ENCODE measurements at regions not wholly inside any gene's neighbourhood (a gene's known extent, or its start where the extent isn't known, plus 50 kb on each side); places are given as distances from the start of the nearest gene placed in this dataset.
"Not testable (repeated sequence)": the region's sequence is repeated elsewhere in the genome, so short reads cannot be mapped to it uniquely, and the experiment has no call there.

DNA sequence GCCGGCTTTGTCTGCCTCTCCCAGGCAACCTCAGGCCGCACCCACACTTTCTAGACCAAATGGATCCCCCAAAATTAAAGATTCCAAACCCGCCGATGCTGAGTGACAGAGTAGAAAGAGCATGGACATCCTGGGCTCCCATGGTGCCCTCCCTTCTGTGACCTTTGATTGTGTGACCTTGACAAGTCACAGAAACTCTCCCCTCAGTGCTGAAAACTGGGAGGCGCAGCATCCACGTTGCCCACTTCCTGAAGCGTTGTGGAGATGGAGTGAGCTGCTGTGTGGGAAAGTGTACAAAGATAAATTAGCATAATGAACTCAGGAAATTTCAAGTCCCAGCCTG, 74.4 kb upstream of the MFGE8 start:
- Mint-ChIP-seq H3K36me3 (no peaks in the 10 kb centered on the region), H3K4me1 (peaks cover 5 to 8% of the 10 kb centered on the region in 2 donors), H3K4me3 (no peak overlapping the region), H3K27me3 (peaks cover 21 to 24% of the 10 kb centered on the region in 2 donors), H3K27ac (no peak overlapping the region), H3K9me3 (no peaks in the 10 kb centered on the region)
- DNase-seq, result no peak
- no peak for ATAC-seq (replicated peaks)

DNA sequence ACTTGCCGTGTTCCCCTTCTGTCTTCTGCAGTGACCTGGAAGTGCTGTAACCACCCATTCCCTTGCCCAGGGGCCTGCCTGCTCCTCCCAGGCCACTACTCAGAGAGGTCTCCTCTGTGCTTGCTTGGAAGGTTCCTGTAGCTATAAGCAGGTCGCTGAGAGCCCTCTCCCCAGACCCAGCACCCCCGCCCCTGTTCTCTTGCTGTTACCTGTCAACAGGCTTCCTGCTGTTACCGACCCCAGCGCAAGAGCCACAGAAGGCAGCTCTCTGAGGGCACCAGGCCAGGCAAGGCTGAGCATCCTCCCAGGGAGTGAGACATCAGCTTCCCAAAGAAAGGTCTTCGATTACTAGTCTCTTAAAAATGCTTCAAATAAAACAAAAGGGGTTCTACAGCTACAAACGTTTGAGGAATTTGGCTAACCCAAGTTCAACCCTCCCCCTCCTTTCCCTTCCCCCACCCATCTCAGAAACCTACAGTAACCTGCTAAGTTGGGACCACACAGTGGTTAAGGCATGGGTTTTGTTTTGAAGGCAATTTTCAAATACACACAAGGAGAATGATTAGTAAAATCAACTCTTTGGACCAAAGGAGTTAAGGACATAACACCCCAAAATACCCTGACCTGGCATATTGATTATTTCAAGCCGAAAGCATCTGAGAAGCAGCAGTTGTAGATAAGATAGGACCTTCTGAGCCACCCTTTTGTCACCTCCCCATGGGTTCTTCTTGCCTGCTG, 74.9 kb upstream of the MFGE8 start:
- ATAC-seq (replicated peaks) (no peak), DNase-seq (no peak)
- no peaks in the 10 kb centered on the region for H3K9me3 Mint-ChIP-seq
- H3K4me3 Mint-ChIP-seq, result no peak overlapping the region
- no peaks in the 10 kb centered on the region for H3K36me3 Mint-ChIP-seq
- H3K27me3 Mint-ChIP-seq, result peaks cover 21 to 24% of the 10 kb centered on the region in 2 donors
- H3K27ac Mint-ChIP-seq, result no peak overlapping the region
- H3K4me1 Mint-ChIP-seq, result peaks cover 2 to 3% of the 10 kb centered on the region in 2 donors

DNA sequence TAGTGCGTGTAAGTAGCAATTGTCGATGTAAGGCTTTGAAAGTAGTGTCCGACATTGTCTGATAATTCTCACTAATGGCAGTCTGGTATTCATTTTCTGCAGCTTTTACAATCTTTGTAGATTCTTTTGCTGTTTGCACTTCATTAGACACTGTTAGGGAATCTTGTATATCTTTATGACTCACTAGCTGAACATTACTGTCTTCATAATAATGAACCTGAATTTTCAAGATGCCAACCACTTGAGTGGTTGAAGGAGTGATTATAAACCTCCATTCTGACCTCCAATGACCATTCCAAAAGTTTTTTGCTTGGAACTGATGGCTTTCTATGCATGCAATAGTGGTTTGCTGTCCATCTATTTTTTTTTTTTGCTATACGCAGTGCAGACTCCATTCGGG, 76.4 kb upstream of the MFGE8 start:
- Mint-ChIP-seq H3K4me1 (no peaks in the 10 kb centered on the region), H3K4me3 (no peak overlapping the region), H3K27ac (no peak overlapping the region), H3K27me3 (peaks cover 25 to 28% of the 10 kb centered on the region in 2 donors), H3K9me3 (no peaks in the 10 kb centered on the region), H3K36me3 (no peaks in the 10 kb centered on the region)
- ATAC-seq (replicated peaks) (no peak), DNase-seq (no peak)

DNA sequence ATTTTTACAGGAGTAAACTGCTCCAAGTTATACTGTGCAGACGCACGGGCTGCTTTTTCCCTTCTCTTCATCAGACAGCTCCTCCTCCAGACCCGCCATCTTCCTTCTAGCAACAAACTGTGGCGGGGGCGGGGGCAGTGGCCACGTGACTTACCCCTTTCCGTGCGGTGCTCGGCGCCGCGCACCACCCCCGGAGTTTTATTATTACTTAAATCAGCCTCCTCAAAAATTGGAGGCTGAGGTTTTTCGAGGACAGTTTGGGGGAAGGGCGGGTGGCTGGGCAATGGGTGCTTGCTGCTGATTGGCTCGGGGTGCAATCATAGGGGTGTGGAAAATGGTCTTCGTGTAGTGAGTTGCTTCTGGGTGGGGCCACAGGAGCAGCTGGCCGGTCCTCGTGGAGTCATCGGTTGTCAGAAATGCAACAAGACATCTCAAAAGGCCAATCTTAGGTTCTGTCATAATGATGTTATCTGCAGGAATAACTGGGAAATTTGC, 77.1 kb upstream of the MFGE8 start:
- Mint-ChIP-seq H3K4me1 (no peaks in the 10 kb centered on the region), H3K27me3 (peaks cover 28 to 29% of the 10 kb centered on the region in 2 donors), H3K27ac (no peak overlapping the region), H3K36me3 (no peaks in the 10 kb centered on the region), H3K9me3 (no peaks in the 10 kb centered on the region), H3K4me3 (no peak overlapping the region)
- ATAC-seq (replicated peaks), result no peak
- no peak for DNase-seq

DNA sequence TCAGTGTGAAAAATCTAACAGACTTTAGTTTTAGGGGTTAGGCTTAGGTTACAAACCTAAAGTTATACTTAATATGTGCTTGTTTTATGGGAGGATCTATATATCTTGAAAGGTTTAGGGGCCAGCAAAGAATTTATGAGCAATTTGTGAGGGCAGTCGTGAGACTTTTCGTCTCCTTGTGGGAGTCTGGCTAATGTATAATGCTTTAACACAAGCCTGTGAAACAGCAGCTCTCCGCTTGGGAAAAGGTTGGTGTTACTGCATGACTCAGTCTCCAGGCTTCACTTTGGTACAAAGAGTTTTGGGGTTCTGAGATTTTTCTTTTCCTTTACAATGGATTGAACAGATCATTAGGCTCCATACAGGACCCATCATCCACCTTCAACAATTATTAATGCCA, 79.0 kb upstream of the MFGE8 start:
- no peaks in the 10 kb centered on the region for H3K4me1 Mint-ChIP-seq
- no peaks in the 10 kb centered on the region for H3K36me3 Mint-ChIP-seq
- H3K9me3 Mint-ChIP-seq, result no peaks in the 10 kb centered on the region
- DNase-seq (no peak), ATAC-seq (replicated peaks) (no peak)
- peaks cover 29 to 37% of the 10 kb centered on the region in 2 donors for H3K27me3 Mint-ChIP-seq
- no peak overlapping the region for H3K27ac Mint-ChIP-seq
- no peak overlapping the region for H3K4me3 Mint-ChIP-seq

DNA sequence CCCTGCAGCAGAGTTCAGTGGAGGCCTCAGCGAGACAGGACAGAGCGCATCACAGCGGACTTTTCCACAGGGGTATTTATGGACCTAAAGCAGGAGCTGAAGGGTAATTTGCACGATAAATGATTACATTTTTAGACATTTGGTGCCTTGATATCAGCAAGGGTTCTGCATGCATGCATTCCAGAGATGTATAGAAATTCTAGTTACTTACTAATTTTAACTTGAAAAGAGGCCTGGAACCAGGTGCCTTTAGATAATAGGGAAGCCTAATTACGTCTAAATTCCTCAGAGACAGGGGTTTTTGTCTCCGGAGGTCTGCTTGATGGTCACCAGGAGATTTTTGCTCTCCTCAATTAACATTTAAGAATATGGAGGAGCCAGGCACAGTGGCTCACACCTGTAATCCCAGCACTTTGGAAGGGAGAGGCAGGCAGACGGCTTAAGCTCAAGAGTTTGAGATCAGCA, 79.8 kb upstream of the MFGE8 start:
- Mint-ChIP-seq H3K27ac (no peak overlapping the region), H3K4me3 (no peak overlapping the region), H3K4me1 (no peaks in the 10 kb centered on the region), H3K27me3 (peaks cover 26 to 35% of the 10 kb centered on the region in 2 donors), H3K9me3 (no peaks in the 10 kb centered on the region), H3K36me3 (no peaks in the 10 kb centered on the region)
- DNase-seq (no peak), ATAC-seq (replicated peaks) (no peak)

DNA sequence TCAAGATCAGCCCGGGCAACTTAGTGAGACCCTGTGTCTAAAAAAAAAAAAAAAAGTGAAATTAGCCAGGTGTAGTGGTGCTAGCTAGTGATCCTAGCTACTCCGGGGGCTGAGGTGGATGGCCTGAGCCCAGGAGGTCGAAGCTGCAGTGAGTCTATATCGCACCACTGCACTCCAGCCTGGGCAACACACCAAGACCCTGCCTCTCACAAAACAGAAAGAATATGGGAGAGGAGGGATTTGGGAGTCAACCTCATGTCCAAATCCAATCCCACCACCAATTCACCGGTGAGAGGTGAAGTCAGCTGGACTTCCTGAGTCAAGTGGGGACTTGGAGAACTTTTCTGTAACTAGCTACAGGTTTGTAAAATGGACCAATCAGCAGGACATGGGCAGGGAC, 80.5 kb upstream of the MFGE8 start:
- no peaks in the 10 kb centered on the region for H3K4me1 Mint-ChIP-seq
- H3K9me3 Mint-ChIP-seq, result no peaks in the 10 kb centered on the region
- H3K36me3 Mint-ChIP-seq, result no peaks in the 10 kb centered on the region
- no peak for ATAC-seq (replicated peaks)
- no peak overlapping the region for H3K4me3 Mint-ChIP-seq
- no peak for DNase-seq
- peaks cover 30 to 35% of the 10 kb centered on the region in 2 donors for H3K27me3 Mint-ChIP-seq
- H3K27ac Mint-ChIP-seq, result no peak overlapping the region

DNA sequence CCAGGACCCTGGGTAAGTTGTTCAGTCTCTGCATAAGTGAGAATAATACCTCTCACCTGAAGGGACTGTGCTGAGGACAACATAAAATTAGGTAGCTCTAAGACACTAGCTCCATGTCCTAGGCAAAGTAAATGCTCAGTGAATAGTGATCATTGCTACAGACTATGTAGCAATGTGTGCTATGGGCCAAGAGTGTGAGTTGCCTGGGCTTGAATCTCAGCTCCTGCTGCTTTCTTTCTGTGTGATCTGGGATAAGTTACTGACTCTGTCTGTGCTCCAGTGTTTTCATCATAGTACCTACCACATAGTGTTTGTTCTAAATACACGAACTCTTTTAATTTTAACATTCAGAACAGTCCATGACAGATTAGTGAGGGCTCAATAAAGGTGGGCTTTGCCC, 81.1 kb upstream of the MFGE8 start:
- Mint-ChIP-seq H3K4me1 (peaks cover 0 to 2% of the 10 kb centered on the region in 2 donors), H3K4me3 (no peak overlapping the region), H3K27me3 (peaks cover 30 to 35% of the 10 kb centered on the region in 2 donors), H3K36me3 (no peaks in the 10 kb centered on the region), H3K9me3 (no peaks in the 10 kb centered on the region), H3K27ac (no peak overlapping the region)
- no peak for ATAC-seq (replicated peaks)
- DNase-seq, result no peak

DNA sequence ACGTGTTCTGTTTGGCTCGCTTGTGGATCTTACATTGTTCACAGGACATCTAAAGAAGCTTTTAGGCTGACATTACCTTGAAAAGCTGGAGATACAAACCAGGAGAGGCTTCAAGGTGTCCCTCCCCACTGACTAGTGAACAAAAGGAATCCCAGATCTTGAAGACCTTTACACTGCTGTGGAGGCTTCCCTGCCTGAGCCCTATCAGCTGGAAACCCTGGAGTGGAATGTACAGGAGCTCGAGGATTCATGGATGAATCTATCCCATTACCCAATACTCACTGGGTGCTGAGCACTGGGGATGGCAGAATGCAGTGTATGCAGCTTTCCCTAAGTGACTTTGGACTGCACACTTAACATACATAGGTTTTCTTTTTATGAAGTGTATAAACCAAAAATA, 82.3 kb upstream of the MFGE8 start:
- H3K9me3 Mint-ChIP-seq, result no peaks in the 10 kb centered on the region
- ATAC-seq (replicated peaks), result no peak
- peaks cover 0 to 2% of the 10 kb centered on the region in 2 donors for H3K4me1 Mint-ChIP-seq
- no peak overlapping the region for H3K4me3 Mint-ChIP-seq
- H3K27ac Mint-ChIP-seq, result no peak overlapping the region
- peaks cover 23 to 29% of the 10 kb centered on the region in 2 donors for H3K27me3 Mint-ChIP-seq
- H3K36me3 Mint-ChIP-seq, result no peaks in the 10 kb centered on the region
- DNase-seq, result no peak

DNA sequence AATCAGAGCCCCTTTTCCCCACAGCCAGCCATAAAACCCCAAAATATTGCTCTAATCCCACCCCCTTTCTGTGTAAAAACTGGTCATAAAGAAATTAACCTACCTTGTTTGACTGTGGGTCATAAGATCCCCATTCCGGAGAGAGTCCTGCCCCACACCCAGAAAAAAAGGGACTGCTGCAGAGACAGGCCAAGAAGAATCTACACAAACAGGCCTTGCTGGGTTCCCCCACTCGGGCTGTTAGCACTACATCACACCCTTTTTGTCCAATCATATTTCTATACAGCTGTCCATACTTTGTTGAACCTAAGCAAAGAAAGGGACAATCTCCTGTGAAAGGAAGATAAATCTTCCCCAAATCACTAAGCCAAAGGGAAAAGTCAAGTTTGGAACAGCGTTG, 84.4 kb upstream of the MFGE8 start:
- Mint-ChIP-seq H3K27me3 (peaks cover 19 to 25% of the 10 kb centered on the region in 2 donors), H3K9me3 (no peaks in the 10 kb centered on the region), H3K4me1 (peaks cover 4 to 5% of the 10 kb centered on the region in 2 donors), H3K4me3 (no peak overlapping the region), H3K27ac (no peak overlapping the region), H3K36me3 (no peaks in the 10 kb centered on the region)
- no peak for ATAC-seq (replicated peaks)
- DNase-seq, result no peak

DNA sequence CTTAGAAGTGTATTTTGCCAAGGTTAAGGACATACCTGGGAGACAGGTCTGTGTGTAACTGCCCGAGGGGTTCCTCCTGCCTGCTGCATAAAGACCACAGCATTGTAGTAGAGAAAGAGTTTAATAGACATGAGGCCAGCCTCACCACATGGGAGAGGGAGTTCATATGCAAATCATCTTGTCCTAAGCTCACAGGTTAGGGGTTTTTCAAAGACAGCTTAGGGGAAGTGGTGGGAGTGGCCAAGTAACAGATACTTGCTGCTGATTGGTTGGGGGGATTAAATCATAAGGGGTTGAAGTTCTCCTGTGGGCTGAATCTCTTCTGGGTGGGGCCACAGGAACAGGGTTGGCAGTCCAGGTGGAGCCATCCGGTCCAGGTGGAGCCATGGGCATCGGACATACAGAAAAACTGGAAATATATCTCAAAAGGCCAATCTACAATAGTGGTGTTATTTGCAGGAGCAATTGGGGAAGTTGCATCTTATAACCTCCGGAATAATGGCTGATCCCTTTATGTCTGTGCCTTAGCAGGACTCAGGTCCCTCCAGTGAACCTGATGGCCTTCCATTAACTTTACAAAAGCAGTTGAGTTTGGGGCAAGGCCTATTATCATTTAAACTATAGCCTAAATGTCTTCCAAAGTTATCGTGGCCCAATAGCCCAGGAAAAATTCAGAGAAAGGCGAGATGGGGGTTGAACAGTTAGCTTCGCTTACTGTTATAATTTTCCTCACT, 86.0 kb upstream of the MFGE8 start:
- ATAC-seq (replicated peaks), result peak in 1 of 2 donors; percentile 46
- Mint-ChIP-seq H3K4me1 (peaks cover 4 to 8% of the 10 kb centered on the region in 2 donors), H3K9me3 (no peaks in the 10 kb centered on the region), H3K4me3 (no peak overlapping the region), H3K27me3 (peaks cover 19 to 25% of the 10 kb centered on the region in 2 donors), H3K36me3 (no peaks in the 10 kb centered on the region), H3K27ac (no peak overlapping the region)
- DNase-seq, result no peak

DNA sequence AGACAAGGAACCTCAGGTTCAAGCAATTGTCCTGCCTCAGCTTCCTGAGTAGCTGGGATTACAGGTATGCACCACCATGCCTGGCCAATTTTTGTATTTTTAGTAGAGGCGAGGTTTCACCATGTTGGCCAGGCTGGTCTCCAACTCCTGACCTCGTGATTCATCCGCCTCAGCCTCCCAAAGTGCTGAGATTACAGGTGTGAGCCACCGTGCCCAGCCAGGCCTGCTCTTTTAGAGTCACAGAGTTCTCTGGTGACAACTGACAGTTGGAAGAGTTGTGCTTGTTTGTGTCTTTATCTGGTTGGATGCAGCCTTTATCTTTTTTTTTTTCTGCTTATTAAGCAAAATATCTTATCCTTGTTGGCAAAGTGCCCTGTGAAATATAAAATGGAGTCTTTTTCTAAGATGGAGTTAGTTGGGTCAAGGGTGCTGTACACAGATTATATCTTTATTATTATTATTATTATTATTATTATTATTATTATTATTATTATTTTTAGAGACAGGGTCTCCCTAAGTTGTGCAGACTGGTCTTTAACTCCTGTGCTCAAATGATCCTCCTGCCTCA, 86.5 kb upstream of the ABHD2 start:
- H3K36me3 Mint-ChIP-seq; H3K4me1 Mint-ChIP-seq; DNase-seq; H3K4me3 Mint-ChIP-seq; ATAC-seq (replicated peaks); H3K9me3 Mint-ChIP-seq; H3K27ac Mint-ChIP-seq: not testable (repeated sequence)
- H3K27me3 Mint-ChIP-seq, result peaks cover 20 to 24% of the 10 kb centered on the region in 2 donors

DNA sequence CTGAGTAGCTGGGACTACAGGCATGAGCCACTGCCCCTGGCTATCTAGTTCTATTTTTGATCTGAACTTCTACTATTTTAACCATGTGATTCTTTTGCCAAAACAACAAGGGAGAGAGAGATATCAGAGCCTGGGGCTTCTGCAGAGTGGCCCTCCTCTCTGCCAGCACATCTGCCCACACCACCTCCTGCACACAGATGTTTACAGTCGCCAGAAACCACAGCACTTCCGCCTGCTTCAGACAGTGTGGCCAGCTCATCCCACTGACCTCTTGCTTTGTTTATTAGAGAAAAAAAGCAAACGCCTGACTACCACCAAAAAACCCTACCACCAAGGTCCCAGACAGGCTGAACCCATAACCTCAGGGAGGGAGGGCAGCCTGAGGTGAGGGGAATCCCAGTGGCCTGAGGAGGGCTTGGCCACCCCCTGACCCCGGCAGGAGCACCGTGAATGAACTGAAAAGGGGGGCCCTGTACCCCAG, 85.9 kb upstream of the ABHD2 start:
- Mint-ChIP-seq H3K9me3 (no peaks in the 10 kb centered on the region), H3K4me3 (no peak overlapping the region), H3K36me3 (no peaks in the 10 kb centered on the region), H3K27me3 (peaks cover 20 to 22% of the 10 kb centered on the region in 2 donors), H3K27ac (peak overlapping the region; percentile 14), H3K4me1 (peaks cover 4 to 8% of the 10 kb centered on the region in 2 donors)
- ATAC-seq (replicated peaks) (peak; percentile 65 to 84), DNase-seq (peak; percentile 4)

DNA sequence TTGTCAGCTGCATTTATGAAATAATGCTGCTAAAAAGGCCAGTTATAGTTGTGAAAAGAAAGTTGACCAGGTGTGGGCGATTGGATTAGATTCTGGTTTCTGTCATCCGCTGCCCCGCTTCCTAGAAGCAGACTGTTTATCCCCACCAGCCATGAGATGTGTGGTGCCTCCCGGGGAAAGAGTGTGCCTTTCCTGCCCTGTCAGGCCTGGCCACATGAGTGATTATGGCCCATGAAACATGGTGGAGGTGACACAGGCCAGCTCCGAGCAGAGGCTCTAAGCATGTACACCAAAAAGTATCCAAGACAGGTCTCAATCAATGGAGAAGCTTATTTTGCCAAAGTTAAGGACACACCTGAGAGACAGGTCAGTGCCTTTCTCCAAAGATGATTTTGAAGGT, 85.4 kb upstream of the ABHD2 start:
- H3K27ac Mint-ChIP-seq, result no peak overlapping the region
- DNase-seq, result no peak
- peak in 1 of 2 donors; percentile 6 for ATAC-seq (replicated peaks)
- H3K27me3 Mint-ChIP-seq, result peaks cover 19 to 21% of the 10 kb centered on the region in 2 donors
- H3K4me1 Mint-ChIP-seq, result peaks cover 4 to 8% of the 10 kb centered on the region in 2 donors
- no peaks in the 10 kb centered on the region for H3K9me3 Mint-ChIP-seq
- H3K4me3 Mint-ChIP-seq, result no peak overlapping the region
- H3K36me3 Mint-ChIP-seq, result no peaks in the 10 kb centered on the region
